ENCODE measurements at regions not wholly inside any gene's neighbourhood (a gene's known extent, or its start where the extent isn't known, plus 50 kb on each side); places are given as distances from the start of the nearest gene placed in this dataset.

DNA sequence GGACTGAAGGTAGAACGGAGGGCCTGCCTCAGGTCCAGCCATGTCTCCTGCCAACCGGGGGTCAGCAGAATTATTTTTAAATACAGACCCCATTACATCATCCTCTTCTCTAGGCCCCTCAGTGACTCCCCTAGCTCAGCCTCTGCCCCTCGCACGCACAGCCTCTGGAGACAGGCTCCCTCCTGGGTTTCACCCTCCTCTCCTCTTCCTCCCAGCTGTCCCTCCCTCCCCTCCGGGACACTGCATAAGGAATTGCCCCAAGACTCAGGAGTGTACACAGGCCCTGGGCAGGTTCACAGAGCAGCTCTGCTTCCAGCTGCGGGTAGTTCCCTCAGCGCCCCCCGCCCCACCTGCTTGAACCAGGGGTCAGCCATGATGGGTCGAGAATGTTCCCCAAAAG, 520.2 kb upstream of the MYT1L start:
- TF ChIP-seq, protein P1, sequence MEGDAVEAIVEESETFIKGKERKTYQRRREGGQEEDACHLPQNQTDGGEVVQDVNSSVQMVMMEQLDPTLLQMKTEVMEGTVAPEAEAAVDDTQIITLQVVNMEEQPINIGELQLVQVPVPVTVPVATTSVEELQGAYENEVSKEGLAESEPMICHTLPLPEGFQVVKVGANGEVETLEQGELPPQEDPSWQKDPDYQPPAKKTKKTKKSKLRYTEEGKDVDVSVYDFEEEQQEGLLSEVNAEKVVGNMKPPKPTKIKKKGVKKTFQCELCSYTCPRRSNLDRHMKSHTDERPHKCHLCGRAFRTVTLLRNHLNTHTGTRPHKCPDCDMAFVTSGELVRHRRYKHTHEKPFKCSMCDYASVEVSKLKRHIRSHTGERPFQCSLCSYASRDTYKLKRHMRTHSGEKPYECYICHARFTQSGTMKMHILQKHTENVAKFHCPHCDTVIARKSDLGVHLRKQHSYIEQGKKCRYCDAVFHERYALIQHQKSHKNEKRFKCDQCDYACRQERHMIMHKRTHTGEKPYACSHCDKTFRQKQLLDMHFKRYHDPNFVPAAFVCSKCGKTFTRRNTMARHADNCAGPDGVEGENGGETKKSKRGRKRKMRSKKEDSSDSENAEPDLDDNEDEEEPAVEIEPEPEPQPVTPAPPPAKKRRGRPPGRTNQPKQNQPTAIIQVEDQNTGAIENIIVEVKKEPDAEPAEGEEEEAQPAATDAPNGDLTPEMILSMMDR (IDR thresholded peaks at IDR 0.05 in 8 of 11, conservative IDR thresholded peaks at IDR 0.05 in 3 of 11): no peak
- TF ChIP-seq POLR2AphosphoS5 (IDR thresholded peaks at IDR 0.05): no peak
- TF ChIP-seq POLR2A (IDR thresholded peaks at IDR 0.05): no peak

Data from spleen (tissue), 7 donors.